B cell (primary cell): ENCODE measurements at regions not wholly inside any gene's neighbourhood (a gene's known extent, or its start where the extent isn't known, plus 50 kb on each side); places are given as distances from the start of the nearest gene placed in this dataset.

Experiments used
- ATAC-seq: fragments of 200-7000 bp; cut with Tn5 transposase; one replicate; pipeline ENCODE4 v1.10.0; 2021; ENCODE audit warnings: low read depth, mild to moderate bottlenecking, moderate number of reproducible peaks, moderate library complexity
- CTCF ChIA-PET: fragments of 350-600 bp; sonication (Branson Sonifier 250); formaldehyde crosslinking; loops from one replicate; lab custom pipeline; 2021; ENCODE audit warnings: antibody characterized with exemption, inconsistent platforms; lab: Charles Lee
- POLR2A ChIA-PET: fragments of 350-600 bp; sonication (Branson Sonifier 250); formaldehyde crosslinking; loops from one replicate; lab custom pipeline; 2021; ENCODE audit warnings: antibody characterized with exemption; lab: Charles Lee
- DNase-seq: peaks from one replicate; pipeline ENCODE4 v3.0.0; 2013
- H2AFZ ChIP-seq: 2 replicates; pipeline ENCODE4 v1.6.1; 2012; ENCODE audit warnings: mild to moderate bottlenecking, low read depth, low read length; ENCODE audit not compliant: insufficient read depth, poor library complexity, severe bottlenecking
- H3K27ac ChIP-seq, 2 donors: 1 replicate in 1 of 2; 2 replicates in 1 of 2; pipeline ENCODE4 v1.5.1; 2012 to 2013; ENCODE audit warnings: low read length in 2 of 2, mild to moderate bottlenecking in 2 of 2, moderate library complexity in 1 of 2
- H3K27me3 ChIP-seq, 4 experiments: fragments of 200-600 bp in 1 of 4; sonication (generic) in 1 of 4; replicated peaks in 1 of 4; 1 replicate in 2 of 4; 2 replicates in 2 of 4; pipeline versions ENCODE4 v1.6.1 to v1.7.0; 2013 to 2016; ENCODE audit warnings: low read length in 3 of 4, mild to moderate bottlenecking in 2 of 4, mixed read lengths in 1 of 4, moderate library complexity in 1 of 4; ENCODE audit not compliant: insufficient read depth in 4 of 4, control insufficient read depth in 3 of 4; ENCODE audit errors: control extremely low read depth in 1 of 4
- H3K36me3 ChIP-seq, 2 experiments: replicated peaks in 1 of 2; 1 replicate in 1 of 2; 2 replicates in 1 of 2; pipeline versions ENCODE4 v1.6.1 to v1.7.1; 2013; ENCODE audit warnings: low read length in 1 of 2; ENCODE audit not compliant: insufficient read depth in 2 of 2, control insufficient read depth in 1 of 2; ENCODE audit errors: control extremely low read depth in 1 of 2, extremely low read depth in 1 of 2
- H3K4me1 ChIP-seq, 2 donors: fragments of 200-600 bp in 1 of 2; sonication (generic) in 1 of 2; 1 replicate in 1 of 2; 2 replicates in 1 of 2; pipeline versions ENCODE4 v1.5.1 to v1.6.1; 2013 to 2017; ENCODE audit warnings: low read length in 2 of 2; ENCODE audit not compliant: control insufficient read depth in 2 of 2, insufficient read depth in 2 of 2
- H3K4me2 ChIP-seq: replicated peaks from 2 replicates; pipeline ENCODE3; 2012; ENCODE audit warnings: mild to moderate bottlenecking, low read depth, low read length; ENCODE audit not compliant: poor library complexity, severe bottlenecking
- H3K4me3 ChIP-seq, 5 experiments: fragments of 200-600 bp in 1 of 5; sonication (generic) in 1 of 5; 1 replicate in 3 of 5; 2 replicates in 2 of 5; pipeline versions ENCODE4 v1.5.1 to v1.7.0; 2011 to 2016; ENCODE audit warnings: low read length in 4 of 5, mild to moderate bottlenecking in 4 of 5, low read depth in 2 of 5, control low read depth in 1 of 5, moderate library complexity in 1 of 5; ENCODE audit not compliant: insufficient read depth in 1 of 5; ENCODE audit errors: control extremely low read depth in 1 of 5, extremely low read depth in 1 of 5
- H3K79me2 ChIP-seq: fragments of 200-600 bp; sonication (generic); one replicate; pipeline ENCODE4 v1.6.0; 2016; ENCODE audit warnings: low read length; ENCODE audit not compliant: control insufficient read depth, insufficient read depth
- H3K9ac ChIP-seq: fragments of 200-600 bp; sonication (generic); 2 replicates; pipeline ENCODE4 v1.6.1; 2017; ENCODE audit warnings: mild to moderate bottlenecking, low read length, moderate library complexity
- H3K9me3 ChIP-seq, 3 donors: one replicate each; pipeline versions ENCODE4 v1.6.1 to v1.7.1; 2013; ENCODE audit warnings: low read length in 2 of 3; ENCODE audit not compliant: control insufficient read depth in 2 of 3, insufficient read depth in 1 of 3; ENCODE audit errors: control extremely low read depth in 1 of 3
- H4K20me1 ChIP-seq: 2 replicates; pipeline ENCODE4 v1.6.0; 2012; ENCODE audit warnings: mild to moderate bottlenecking, low read length; ENCODE audit not compliant: insufficient read depth, control insufficient read depth, poor library complexity, severe bottlenecking
- H3K27ac Mint-ChIP-seq: one replicate; pipeline ENCODE4 v1.8.0; 2021; ENCODE audit warnings: mixed read lengths
- H3K27me3 Mint-ChIP-seq: one replicate; pipeline ENCODE4 v1.8.0; 2021; ENCODE audit warnings: mixed read lengths
- H3K4me1 Mint-ChIP-seq: one replicate; pipeline ENCODE4 v1.8.0; 2021; ENCODE audit warnings: mixed read lengths
- H3K4me3 Mint-ChIP-seq: one replicate; pipeline ENCODE4 v1.8.0; 2021; ENCODE audit warnings: mixed read lengths
- H3K9me3 Mint-ChIP-seq: one replicate; pipeline ENCODE4 v1.8.0; 2022; ENCODE audit warnings: mixed read lengths; ENCODE audit not compliant: insufficient read depth
- EZH2 ChIP-seq: IDR thresholded peaks from 2 replicates; pipeline ENCODE4 v1.6.1; 2012; ENCODE audit warnings: borderline replicate concordance, low read depth, mild to moderate bottlenecking, moderate library complexity, low read length; ENCODE audit not compliant: insufficient read depth, poor library complexity, severe bottlenecking
- WGBS: methylation state at CpG from one replicate; pipeline ENCODE4 v1.1.5; 2013; ENCODE audit warnings: missing lambda C conversion rate; ENCODE audit not compliant: insufficient coverage; 5-methylcytosine and 5-hydroxymethylcytosine counted together
- intact Hi-C: fragments of 100-400 bp; cut with micrococcal nuclease; formaldehyde crosslinking; loops from one replicate; pipeline ENCODE4 v1.10.0; 2022
- TF ChIP-seq, protein P1 (sequence below): fragments of 200-600 bp; IDR thresholded peaks from one replicate; pipeline ENCODE4 v1.8.0; 2022; ENCODE audit warnings: antibody characterized with exemption, mild to moderate bottlenecking

GRCh38 chr2:8391126-8391525 lies 290.7 kb upstream of the ID2 start:
- Histone ChIP-seq H3K9me3 (peaks cover 0 to 6% (median 0%) of the 10 kb centered on the region in 3 donors), H3K4me3 (no peak overlapping the region), H4K20me1 (no peaks in the 10 kb centered on the region), H3K36me3 (no peaks in the 10 kb centered on the region), H2AFZ (no peak overlapping the region), H3K9ac (no peak overlapping the region), H3K4me1 (no peaks in the 10 kb centered on the region), H3K27ac (no peak overlapping the region), H3K4me2 (no peak overlapping the region), H3K27me3 (peaks cover 0 to 17% (median 9%) of the 10 kb centered on the region in 4 experiments), H3K79me2 (no peaks in the 10 kb centered on the region)
- 95% methylated on average over 2 of the region's 2 CpGs for WGBS
- Mint-ChIP-seq H3K4me1 (no peaks in the 10 kb centered on the region), H3K27ac (no peak overlapping the region), H3K27me3 (peaks cover 18% of the 10 kb centered on the region), H3K9me3 (no peaks in the 10 kb centered on the region), H3K4me3 (no peak overlapping the region)
- TF ChIP-seq, protein P1, sequence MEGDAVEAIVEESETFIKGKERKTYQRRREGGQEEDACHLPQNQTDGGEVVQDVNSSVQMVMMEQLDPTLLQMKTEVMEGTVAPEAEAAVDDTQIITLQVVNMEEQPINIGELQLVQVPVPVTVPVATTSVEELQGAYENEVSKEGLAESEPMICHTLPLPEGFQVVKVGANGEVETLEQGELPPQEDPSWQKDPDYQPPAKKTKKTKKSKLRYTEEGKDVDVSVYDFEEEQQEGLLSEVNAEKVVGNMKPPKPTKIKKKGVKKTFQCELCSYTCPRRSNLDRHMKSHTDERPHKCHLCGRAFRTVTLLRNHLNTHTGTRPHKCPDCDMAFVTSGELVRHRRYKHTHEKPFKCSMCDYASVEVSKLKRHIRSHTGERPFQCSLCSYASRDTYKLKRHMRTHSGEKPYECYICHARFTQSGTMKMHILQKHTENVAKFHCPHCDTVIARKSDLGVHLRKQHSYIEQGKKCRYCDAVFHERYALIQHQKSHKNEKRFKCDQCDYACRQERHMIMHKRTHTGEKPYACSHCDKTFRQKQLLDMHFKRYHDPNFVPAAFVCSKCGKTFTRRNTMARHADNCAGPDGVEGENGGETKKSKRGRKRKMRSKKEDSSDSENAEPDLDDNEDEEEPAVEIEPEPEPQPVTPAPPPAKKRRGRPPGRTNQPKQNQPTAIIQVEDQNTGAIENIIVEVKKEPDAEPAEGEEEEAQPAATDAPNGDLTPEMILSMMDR = no peak
- TF ChIP-seq EZH2 = no peak
- ChIA-PET POLR2A (no interaction called here), CTCF (interaction anchor here (0.6 kb wide), 1 partner anchor 32 kb away, joined by 3 read pairs; no protein-coding TSS in a partner anchor)
- ATAC-seq = no peak
- no peak for DNase-seq
- intact Hi-C loops = no loop called here

GRCh38 chr2:8391584-8391983 lies 290.3 kb upstream of the ID2 start:
- Mint-ChIP-seq H3K27me3 (peaks cover 16% of the 10 kb centered on the region), H3K4me3 (no peak overlapping the region), H3K27ac (no peak overlapping the region), H3K9me3 (no peaks in the 10 kb centered on the region), H3K4me1 (no peaks in the 10 kb centered on the region)
- Histone ChIP-seq H3K9ac (no peak overlapping the region), H3K79me2 (no peaks in the 10 kb centered on the region), H3K4me1 (no peaks in the 10 kb centered on the region), H4K20me1 (no peaks in the 10 kb centered on the region), H3K27me3 (peaks cover 0 to 17% (median 9%) of the 10 kb centered on the region in 4 experiments), H3K4me3 (no peak overlapping the region), H2AFZ (no peak overlapping the region), H3K9me3 (peaks cover 0 to 6% (median 0%) of the 10 kb centered on the region in 3 donors), H3K27ac (no peak overlapping the region), H3K4me2 (no peak overlapping the region), H3K36me3 (no peaks in the 10 kb centered on the region)
- DNase-seq (no peak), ATAC-seq (no peak)
- WGBS = 100% methylated on average over 1 of the region's 3 CpGs
- CTCF ChIA-PET = no interaction called here
- no peak for TF ChIP-seq EZH2
- TF ChIP-seq, protein P1 = no peak
- intact Hi-C loops = no loop called here
- POLR2A ChIA-PET = no interaction called here
